A673 (cell line): ENCODE measurements at regions not wholly inside any gene's neighbourhood (a gene's known extent, or its start where the extent isn't known, plus 50 kb on each side); places are given as distances from the start of the nearest gene placed in this dataset.

Source experiments
- EZH2 ChIP-seq: fragments of 200-600 bp; sonication (generic); IDR thresholded peaks from 2 replicates; pipeline ENCODE4 v1.6.1; 2017; ENCODE audit warnings: borderline replicate concordance, low read depth, mild to moderate bottlenecking, mixed read lengths, antibody characterized with exemption, low read length; ENCODE audit not compliant: poor library complexity, severe bottlenecking
- TF ChIP-seq, protein P1 (sequence below): fragments of 300-800, 200-600 bp; sonication (generic); conservative IDR thresholded peaks from 2 replicates; pipeline ENCODE4 v1.5.1; 2017; ENCODE audit warnings: low read depth, mild to moderate bottlenecking, antibody characterized with exemption, low read length, moderate library complexity, mixed read lengths

DNA sequence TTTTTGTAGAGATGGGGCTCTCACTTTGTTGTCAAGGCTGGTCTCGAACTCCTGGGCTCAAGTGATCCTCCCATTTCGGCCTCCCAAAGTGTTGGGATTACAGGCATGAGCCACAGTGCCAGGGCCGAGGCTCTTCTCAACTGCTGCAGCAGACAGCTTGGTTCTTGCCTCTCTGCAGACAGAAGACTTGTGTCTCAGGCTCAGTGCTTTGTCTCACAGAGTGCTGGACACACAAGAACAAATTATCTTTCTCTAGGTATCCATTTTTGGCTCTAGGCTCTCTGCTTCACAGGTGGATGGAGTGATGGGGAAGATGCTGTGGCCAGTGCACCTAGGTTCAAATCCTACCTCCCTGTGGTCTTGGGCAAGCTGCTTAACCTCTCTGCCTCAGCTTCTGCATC, 80.8 kb upstream of the RNU2-1 start:
- no peak for TF ChIP-seq EZH2
- TF ChIP-seq, protein P1, sequence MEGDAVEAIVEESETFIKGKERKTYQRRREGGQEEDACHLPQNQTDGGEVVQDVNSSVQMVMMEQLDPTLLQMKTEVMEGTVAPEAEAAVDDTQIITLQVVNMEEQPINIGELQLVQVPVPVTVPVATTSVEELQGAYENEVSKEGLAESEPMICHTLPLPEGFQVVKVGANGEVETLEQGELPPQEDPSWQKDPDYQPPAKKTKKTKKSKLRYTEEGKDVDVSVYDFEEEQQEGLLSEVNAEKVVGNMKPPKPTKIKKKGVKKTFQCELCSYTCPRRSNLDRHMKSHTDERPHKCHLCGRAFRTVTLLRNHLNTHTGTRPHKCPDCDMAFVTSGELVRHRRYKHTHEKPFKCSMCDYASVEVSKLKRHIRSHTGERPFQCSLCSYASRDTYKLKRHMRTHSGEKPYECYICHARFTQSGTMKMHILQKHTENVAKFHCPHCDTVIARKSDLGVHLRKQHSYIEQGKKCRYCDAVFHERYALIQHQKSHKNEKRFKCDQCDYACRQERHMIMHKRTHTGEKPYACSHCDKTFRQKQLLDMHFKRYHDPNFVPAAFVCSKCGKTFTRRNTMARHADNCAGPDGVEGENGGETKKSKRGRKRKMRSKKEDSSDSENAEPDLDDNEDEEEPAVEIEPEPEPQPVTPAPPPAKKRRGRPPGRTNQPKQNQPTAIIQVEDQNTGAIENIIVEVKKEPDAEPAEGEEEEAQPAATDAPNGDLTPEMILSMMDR = no peak
